ENCODE measurements at regions not wholly inside any gene's neighbourhood (a gene's known extent, or its start where the extent isn't known, plus 50 kb on each side); places are given as distances from the start of the nearest gene placed in this dataset.

DNA sequence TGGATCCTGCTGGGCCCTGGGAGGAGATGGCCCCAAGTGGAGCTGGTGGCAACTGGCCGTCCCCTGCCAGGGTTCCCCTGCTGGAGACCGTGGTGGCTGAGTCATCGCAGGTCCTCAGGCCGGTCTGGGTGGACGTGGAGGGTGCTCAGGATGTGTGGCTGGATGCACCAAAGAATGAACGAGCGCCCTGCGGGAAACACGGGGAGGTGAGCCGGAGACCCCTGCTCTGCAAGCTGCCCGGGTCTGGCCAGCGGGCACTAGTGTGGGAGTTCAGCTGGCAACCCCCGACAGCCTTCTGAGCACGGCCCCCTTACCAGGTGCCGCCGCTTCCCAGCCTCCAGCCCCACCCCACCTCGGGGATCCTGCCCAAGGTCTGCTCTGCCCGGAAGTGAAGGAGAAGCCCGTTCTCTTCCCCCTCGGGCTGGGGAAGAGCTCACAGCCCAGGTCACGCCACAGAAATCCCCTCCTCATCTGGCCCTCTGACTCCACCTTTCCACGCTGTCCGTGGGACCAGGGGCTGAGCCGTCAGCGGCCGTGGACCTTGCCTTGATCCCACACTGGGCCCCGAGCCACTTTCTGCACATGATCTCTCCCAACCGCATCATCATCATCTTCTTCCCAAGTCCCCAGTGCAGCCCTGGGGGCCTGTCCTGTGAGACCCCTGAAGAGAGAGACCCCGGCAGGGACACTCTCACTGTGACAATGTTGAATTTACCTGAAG lies 165.5 kb downstream of the KIF26A start:
- H3K9me3 ChIP-seq (ENCODE audit: control insufficient read depth, low read depth, low read length), result peaks cover 7% of the 10 kb centered on the region
- no peak overlapping the region for H2AFZ ChIP-seq (ENCODE audit: control insufficient read depth, low read length)
- no peak overlapping the region for H3K4me3 ChIP-seq (ENCODE audit: control insufficient read depth in 2 of 3, extremely low read depth in 1 of 3, insufficient read depth in 2 of 3, low read depth in 1 of 3, low read length in 3 of 3)
- no peaks in the 10 kb centered on the region for H4K20me1 ChIP-seq (ENCODE audit: control insufficient read depth, extremely low read depth, insufficient read depth, low read length)
- FAIRE-seq, result no peak
- H3K9me1 ChIP-seq (ENCODE audit: control insufficient read depth, extremely low read depth, insufficient read depth, low read length), result no peaks in the 10 kb centered on the region
- no peak overlapping the region for H3K4me2 ChIP-seq (ENCODE audit: control insufficient read depth, extremely low read depth, insufficient read depth, low read depth, low read length)
- H3K36me3 ChIP-seq (ENCODE audit: control insufficient read depth in 2 of 2, extremely low read depth in 1 of 2, insufficient read depth in 2 of 2, low read length in 2 of 2), result no peaks in the 10 kb centered on the region
- H3K79me2 ChIP-seq (ENCODE audit: control insufficient read depth, insufficient read depth, low read length), result no peaks in the 10 kb centered on the region
- no peak overlapping the region for H3K27ac ChIP-seq (ENCODE audit: control insufficient read depth, insufficient read depth, low read length)
- H3K27me3 ChIP-seq (ENCODE audit: control insufficient read depth, extremely low read depth, insufficient read depth, low read length), result no peaks in the 10 kb centered on the region
- H3K4me1 ChIP-seq (ENCODE audit: control insufficient read depth, extremely low read depth, insufficient read depth, low read length), result no peaks in the 10 kb centered on the region
- H3K9ac ChIP-seq (ENCODE audit: control insufficient read depth, extremely low read depth, insufficient read depth, low read length), result no peak overlapping the region
- DNase-seq (ENCODE audit: low read depth, low spot score), result no peak
- TF ChIP-seq CTCF (optimal IDR thresholded peaks at IDR 0.05 in 1 of 3, IDR thresholded peaks at IDR 0.05 in 1 of 3, conservative IDR thresholded peaks at IDR 0.05 in 1 of 3; ENCODE audit: extremely low read depth in 1 of 3, insufficient read depth in 2 of 3, low read length in 3 of 3) (no peak), EZH2 (IDR thresholded peaks at IDR 0.05; ENCODE audit: low read length) (no peak)
- dilution Hi-C loops (cut with MboI; ENCODE audit: extremely low pct_ligation_motif_present, low sequenced_read_pairs), result no loop called here

GRCh38 chr14:104304451-104305351 lies 166.3 kb downstream of the KIF26A start:
- FAIRE-seq (no peak), DNase-seq (ENCODE audit: low read depth, low spot score) (no peak)
- no peaks in the 10 kb centered on the region for H4K20me1 ChIP-seq (ENCODE audit: control insufficient read depth, extremely low read depth, insufficient read depth, low read length)
- H3K9me1 ChIP-seq (ENCODE audit: control insufficient read depth, extremely low read depth, insufficient read depth, low read length), result no peaks in the 10 kb centered on the region
- no peaks in the 10 kb centered on the region for H3K36me3 ChIP-seq (ENCODE audit: control insufficient read depth in 2 of 2, extremely low read depth in 1 of 2, insufficient read depth in 2 of 2, low read length in 2 of 2)
- no peak overlapping the region for H3K9ac ChIP-seq (ENCODE audit: control insufficient read depth, extremely low read depth, insufficient read depth, low read length)
- no peaks in the 10 kb centered on the region for H3K79me2 ChIP-seq (ENCODE audit: control insufficient read depth, insufficient read depth, low read length)
- peaks cover 7% of the 10 kb centered on the region for H3K9me3 ChIP-seq (ENCODE audit: control insufficient read depth, low read depth, low read length)
- TF ChIP-seq CTCF (optimal IDR thresholded peaks at IDR 0.05 in 1 of 3, IDR thresholded peaks at IDR 0.05 in 1 of 3, conservative IDR thresholded peaks at IDR 0.05 in 1 of 3; ENCODE audit: extremely low read depth in 1 of 3, insufficient read depth in 2 of 3, low read length in 3 of 3) (no peak), EZH2 (IDR thresholded peaks at IDR 0.05; ENCODE audit: low read length) (no peak)
- dilution Hi-C loops (cut with MboI; ENCODE audit: extremely low pct_ligation_motif_present, low sequenced_read_pairs), result no loop called here
- H3K4me1 ChIP-seq (ENCODE audit: control insufficient read depth, extremely low read depth, insufficient read depth, low read length), result no peaks in the 10 kb centered on the region
- no peaks in the 10 kb centered on the region for H3K27me3 ChIP-seq (ENCODE audit: control insufficient read depth, extremely low read depth, insufficient read depth, low read length)
- no peak overlapping the region for H3K27ac ChIP-seq (ENCODE audit: control insufficient read depth, insufficient read depth, low read length)
- H3K4me2 ChIP-seq (ENCODE audit: control insufficient read depth, extremely low read depth, insufficient read depth, low read depth, low read length), result no peak overlapping the region
- H2AFZ ChIP-seq (ENCODE audit: control insufficient read depth, low read length), result no peak overlapping the region
- no peak overlapping the region for H3K4me3 ChIP-seq (ENCODE audit: control insufficient read depth in 2 of 3, extremely low read depth in 1 of 3, insufficient read depth in 2 of 3, low read depth in 1 of 3, low read length in 3 of 3)
